ENCODE measurements at regions not wholly inside any gene's neighbourhood (a gene's known extent, or its start where the extent isn't known, plus 50 kb on each side); places are given as distances from the start of the nearest gene placed in this dataset.
"Not testable (repeated sequence)": the region's sequence is repeated elsewhere in the genome, so short reads cannot be mapped to it uniquely, and the experiment has no call there.

DNA sequence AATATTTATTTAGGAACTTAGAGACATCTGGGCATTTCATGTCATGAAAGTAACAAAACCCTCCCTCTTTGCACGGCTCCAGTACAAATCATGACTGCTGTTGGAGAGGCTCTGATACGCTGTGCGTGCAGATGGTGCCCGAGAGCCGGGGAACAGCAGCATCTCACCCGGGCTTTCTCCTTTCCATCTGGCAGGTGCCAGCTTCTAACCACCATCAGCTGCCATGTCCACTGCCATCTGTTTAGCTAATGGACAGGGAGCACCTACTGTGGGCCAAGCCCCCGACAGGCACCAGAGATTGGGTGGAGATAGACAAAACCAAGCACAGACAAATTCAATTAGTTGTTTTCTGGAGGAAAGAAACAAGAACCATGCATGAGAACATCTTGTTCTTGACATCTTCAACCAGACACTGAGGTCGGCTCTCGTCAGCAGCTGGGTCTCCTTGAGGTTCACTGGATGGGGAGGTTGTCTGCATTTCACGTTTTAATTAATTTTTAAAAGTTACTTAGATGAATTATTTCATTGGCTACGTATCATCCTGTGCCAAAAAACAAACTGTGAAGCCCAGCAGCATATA is 323.7 kb downstream of the THBS2 start:
- no peak for DNase-seq

DNA sequence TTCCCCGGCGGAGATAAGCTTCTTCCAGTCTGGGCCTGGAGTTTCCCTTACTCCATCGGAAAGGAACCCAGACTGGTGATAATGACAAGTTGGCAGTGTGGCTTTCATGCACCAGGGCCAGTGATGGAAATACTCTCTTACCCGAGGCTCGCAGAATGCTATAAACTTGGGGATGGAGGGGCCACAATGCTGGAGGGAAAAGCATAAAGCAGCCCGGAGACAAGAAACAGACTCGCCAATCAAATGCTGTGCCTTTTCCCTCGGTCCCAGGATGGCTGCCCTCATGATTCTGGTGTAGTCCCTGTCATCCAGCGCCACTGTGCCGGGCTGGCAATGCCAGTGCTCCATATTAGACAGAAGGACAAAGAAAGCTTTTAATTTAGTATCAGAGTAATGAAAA is 325.6 kb downstream of the THBS2 start:
- no peak for DNase-seq

DNA sequence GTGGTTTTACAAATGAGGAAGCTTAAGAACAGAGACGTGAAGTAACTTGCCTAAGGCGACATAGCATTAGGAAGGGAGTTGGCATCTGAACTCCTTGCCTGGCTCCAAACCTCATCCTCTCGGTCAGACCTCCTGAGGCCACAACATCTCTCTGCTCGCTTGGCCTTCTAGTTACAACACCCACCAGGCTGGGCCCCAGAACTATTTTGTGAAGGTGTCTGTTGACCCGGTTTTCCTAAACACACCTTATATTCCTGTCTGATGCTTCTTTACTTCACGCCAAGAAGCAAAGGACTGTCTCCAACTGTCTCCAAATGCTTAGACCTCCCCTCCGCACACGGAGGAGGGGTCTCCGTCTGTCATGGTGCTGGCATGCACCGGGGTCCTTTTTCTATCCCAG is 326.6 kb downstream of the THBS2 start:
- no peak for DNase-seq

- no peak for DNase-seq
These were observed 327.3 kb downstream of the THBS2 start for GRCh38 chr6:168926306-168926705.

- DNase-seq: no peak
These were observed 328.0 kb downstream of the THBS2 start for GRCh38 chr6:168925671-168926070.

DNA sequence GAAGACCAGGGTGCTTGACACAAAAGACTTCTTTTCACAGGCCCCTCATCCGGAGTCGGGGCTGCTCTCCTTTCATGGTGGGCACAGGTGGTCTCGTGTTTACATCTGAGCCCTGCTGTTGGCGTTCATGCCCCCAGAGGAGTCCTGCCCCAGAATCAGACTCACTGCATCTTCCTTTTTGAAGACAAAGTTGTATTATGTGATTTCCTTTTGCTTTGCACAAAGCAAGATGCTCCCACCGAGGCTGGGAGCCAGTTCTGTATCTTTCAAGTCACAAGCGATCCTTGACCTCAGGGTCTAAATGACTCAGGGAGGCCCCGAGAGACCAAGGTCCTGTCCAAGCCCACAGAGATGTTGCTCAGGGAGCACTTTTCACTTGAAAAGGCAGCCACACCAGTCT is 330.5 kb downstream of the THBS2 start:
- DNase-seq: no peak

GRCh38 chr6:168922436-168922835 is 331.2 kb downstream of the THBS2 start:
- DNase-seq: no peak

GRCh38 chr6:168920289-168920688 is 333.4 kb downstream of the THBS2 start:
- no peak for DNase-seq

DNA sequence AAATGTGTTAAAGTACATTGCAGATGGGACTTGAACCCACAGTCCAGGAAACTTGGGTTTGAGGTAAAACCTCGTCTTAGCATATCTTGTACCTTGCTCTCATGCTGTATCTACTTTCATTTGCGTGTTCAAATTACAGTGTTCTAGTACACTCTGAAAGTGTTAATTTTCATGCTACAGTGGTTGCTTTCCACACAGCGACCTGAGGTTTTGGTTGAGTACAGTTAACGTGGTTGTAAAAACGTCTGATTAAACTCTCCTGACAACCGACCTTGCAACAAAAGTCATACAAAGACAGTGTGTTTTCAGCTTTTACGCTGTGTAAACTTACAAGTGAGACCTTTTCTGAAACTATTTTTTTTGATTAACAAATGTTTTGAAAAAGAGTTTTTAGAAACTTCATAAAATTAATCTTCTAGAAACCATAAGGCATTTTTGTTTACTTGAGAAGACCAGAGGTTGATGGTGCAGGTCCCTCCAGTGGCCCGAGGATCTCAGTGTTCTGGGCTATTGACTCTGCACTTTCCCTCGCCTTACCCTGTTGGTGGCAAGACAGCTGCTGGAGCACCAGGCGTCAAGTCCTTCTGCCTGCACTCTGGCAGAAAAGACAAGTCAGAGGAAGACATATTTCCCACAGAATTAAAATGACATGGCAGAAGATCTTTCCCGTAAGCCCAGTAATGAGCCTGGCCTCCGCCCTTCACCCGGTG is 334.0 kb downstream of the THBS2 start:
- no peak for DNase-seq

GRCh38 chr6:168916576-168917211 is 337.0 kb downstream of the THBS2 start:
- DNase-seq: peak; percentile 77

GRCh38 chr6:168915855-168916254 is 337.8 kb downstream of the THBS2 start:
- DNase-seq: no peak

DNA sequence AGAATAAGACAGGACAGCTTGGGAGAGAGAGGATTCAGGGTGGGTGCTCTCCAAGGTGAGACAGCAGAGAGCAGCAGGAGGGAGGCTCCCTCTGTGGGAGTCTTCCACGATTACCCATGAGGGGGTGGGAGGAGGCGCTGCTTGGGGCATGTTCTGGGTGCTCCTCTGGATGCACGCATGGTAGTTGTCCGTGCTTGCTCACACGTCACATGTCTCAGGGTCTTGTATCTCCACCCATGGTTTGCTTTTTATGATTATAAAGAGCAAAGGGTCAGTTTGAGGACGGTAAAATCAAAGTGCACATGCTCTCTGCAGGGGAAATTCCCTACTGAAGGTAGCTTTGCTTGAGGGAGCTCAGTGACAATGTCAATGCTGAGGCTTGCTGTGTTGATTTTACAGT is 338.4 kb downstream of the THBS2 start:
- DNase-seq: no peak

GRCh38 chr6:168913866-168914469 is 339.7 kb downstream of the THBS2 start:
- no peak for DNase-seq

DNA sequence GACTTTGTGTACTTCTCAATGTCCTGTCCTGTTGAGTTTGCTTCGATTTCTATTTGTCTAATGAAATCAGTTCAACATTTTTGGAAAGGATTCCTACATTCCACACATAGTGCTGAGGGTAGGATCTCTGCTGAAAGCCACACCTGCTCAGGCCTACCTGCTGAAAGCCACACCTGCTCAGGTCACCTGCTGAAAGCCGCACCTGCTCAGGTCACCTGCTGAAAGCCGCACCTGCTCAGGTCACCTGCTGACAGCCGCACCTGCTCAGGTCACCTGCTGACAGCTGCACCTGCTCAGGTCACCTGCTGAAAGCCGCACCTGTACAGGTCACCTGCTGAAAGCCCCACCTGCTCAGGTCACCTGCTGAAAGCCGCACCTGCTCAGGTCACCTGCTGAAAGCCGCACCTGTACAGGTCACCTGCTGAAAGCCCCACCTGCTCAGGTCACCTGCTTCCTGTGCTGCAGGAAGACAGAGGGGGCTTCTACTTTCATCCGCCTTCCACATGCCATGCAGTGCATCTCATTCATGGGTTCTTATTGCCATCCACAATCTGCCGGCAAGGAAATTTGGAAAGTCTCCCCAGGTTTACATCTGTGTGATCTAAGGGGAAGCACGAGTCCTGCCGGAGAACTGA is 340.3 kb downstream of the THBS2 start:
- DNase-seq: not testable (repeated sequence)

GRCh38 chr6:168909288-168909687 is 344.4 kb downstream of the THBS2 start:
- DNase-seq: no peak

GRCh38 chr6:168908887-168909286 is 344.8 kb downstream of the THBS2 start:
- no peak for DNase-seq

- no peak for DNase-seq
These were observed 345.5 kb downstream of the THBS2 start for GRCh38 chr6:168908166-168908565.

DNA sequence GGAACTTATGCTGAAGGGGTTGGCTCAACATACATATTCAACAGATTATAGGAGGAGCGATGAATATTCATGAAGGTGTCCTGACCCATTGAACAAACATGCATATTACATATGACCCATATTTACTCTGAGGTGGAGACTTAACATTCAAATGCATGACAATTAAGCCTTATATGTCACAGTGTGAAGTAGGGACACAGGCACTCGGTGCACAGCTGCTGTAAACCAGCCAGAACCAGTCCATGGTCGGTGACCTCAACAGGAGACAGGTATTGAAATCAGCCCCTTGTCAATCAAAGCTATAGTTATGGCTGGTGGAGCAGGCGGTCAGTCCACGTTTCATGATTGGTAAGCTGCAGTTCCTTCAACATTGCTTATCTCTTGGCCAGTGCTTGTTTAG is 347.3 kb downstream of the THBS2 start:
- DNase-seq: no peak

GRCh38 chr6:168905451-168906090 is 348.1 kb downstream of the THBS2 start:
- no peak for DNase-seq

DNA sequence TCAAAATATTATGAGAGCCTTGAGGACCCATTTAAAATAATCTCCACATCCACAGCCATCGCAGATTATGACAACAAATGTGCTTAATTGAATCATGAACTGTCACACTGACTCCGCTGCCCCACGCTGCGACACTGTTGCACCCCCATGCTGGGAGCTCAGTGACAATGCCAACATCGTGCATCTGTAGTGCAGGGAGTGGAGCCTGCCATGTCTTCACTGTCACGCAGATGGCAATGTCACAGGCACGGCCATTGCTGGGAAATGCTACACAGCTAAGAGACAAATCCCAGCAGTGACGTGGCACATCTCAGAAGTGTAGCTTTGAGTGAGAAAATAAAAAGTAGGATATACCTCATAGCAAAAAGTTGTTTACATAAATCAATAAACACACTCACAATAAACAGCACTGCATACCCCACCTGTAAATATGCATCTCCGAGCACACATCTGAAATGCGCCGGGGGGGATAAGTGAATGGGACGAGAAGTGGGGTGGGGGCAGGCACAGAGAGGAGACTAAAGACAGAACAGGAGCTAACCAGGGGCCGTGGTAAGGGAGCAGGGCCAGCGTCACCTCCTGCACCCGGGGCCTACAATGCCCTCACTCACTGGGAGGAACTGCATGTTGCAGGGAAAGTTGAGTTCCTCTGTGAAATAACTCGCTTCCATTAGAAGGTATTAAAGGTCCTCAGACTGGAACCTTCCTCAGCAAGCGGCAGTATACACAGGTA is 349.9 kb downstream of the THBS2 start:
- no peak for DNase-seq

DNA sequence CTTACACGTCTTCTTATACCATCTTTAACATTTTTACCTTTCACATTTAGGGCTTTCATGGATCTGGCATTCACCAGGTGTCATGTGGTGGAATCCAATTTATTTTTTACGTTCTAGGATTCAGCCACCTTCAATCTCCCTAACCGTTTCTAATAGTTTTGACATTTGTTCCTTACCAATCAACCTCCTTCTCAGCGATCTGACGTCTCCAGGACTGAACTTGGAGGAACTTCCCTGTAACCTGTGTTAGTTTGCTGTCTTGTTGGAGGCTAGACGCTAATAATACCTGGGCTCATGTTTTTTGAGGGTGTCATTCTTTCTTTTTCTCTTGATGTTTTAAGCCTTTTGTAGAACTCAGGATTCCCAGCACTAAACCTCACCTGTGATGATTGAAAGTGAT is 351.6 kb downstream of the THBS2 start:
- no peak for DNase-seq

DNA sequence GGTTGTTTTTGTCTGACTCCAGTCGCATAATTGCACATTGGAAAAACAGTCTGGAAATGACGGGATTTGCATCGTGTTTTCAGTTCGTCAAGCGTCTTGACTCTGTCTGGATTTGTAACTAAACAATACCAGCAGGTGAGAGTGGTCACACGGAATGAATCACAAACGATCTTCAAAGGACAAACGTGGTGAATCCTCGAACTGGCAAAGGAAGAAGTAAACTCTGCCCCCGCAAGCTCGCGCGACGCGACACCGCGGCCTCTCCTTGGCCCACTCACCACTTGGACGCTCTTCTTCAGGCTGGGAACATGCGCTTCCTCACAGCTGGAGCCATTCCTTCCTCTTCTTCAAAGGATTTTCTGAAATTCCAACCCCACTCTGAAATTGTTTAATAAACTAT is 352.6 kb downstream of the THBS2 start:
- DNase-seq: no peak
